Mucosa of stomach (tissue), 1 donor: ENCODE measurements at regions not wholly inside any gene's neighbourhood (a gene's known extent, or its start where the extent isn't known, plus 50 kb on each side); places are given as distances from the start of the nearest gene placed in this dataset.
A peak's percentile ranks its signal among the peaks of the same experiment; 100 is the strongest.
"Not testable (repeated sequence)": the region's sequence is repeated elsewhere in the genome, so short reads cannot be mapped to it uniquely, and the experiment has no call there.

Experiments
- H3K27me3 ChIP-seq: one replicate; pipeline ENCODE4 v1.7.0; 2013; ENCODE audit warnings: mild to moderate bottlenecking, low read length; ENCODE audit not compliant: control insufficient read depth, insufficient read depth
- H3K36me3 ChIP-seq: one replicate; pipeline ENCODE4 v1.7.0; 2013; ENCODE audit warnings: low read length; ENCODE audit not compliant: control insufficient read depth, insufficient read depth
- H3K4me1 ChIP-seq: one replicate; pipeline ENCODE4 v1.7.0; 2013; ENCODE audit warnings: mild to moderate bottlenecking, low read length; ENCODE audit not compliant: control insufficient read depth, insufficient read depth
- H3K4me3 ChIP-seq: one replicate; pipeline ENCODE4 v1.7.0; 2013; ENCODE audit warnings: low read length
- H3K9ac ChIP-seq: one replicate; pipeline ENCODE4 v1.7.0; 2013; ENCODE audit warnings: mild to moderate bottlenecking, low read length, moderate library complexity
- H3K9me3 ChIP-seq: one replicate; pipeline ENCODE4 v1.7.0; 2013; ENCODE audit warnings: mild to moderate bottlenecking, low read length, moderate library complexity; ENCODE audit not compliant: control insufficient read depth
- donor health status: Pancreatic carcinoma.

DNA sequence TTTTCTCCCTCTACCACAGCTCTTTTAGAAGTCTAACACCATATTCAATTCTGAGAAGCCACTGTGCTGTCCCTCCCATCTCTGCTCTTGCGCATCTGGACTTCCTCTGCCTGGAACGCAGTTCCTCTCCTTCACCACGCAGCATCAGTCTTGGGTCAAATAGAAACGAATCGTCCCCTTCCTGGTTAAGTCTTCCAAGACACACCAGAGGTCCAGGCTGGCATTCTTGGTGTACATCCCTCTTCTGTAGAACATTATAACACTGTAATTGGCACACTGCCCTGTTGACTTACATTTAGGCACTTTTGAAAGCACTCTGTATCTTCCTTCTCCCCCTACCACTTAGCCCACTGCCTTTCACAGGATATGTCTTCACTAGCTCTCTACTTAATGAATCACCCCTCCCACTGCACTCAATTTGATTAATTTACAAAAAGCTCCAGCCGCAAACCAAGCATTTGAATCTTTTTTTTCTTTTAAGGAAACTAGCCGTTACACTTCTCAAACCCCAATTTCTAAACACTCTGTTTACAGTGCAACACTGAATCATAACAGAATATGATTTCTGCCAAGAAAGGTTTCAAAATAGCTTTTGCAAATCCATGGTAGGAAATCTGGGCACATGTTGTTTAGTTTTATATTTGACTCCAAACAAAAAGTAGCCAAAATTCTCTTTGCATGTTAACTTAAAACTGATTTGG lies 140.8 kb upstream of the CARMIL1 start:
- Histone ChIP-seq H3K9me3 (no peaks in the 10 kb centered on the region), H3K36me3 (no peaks in the 10 kb centered on the region), H3K4me3 (peak overlapping the region; percentile 44), H3K27me3 (no peaks in the 10 kb centered on the region), H3K4me1 (no peaks in the 10 kb centered on the region), H3K9ac (peak overlapping the region; percentile 67)

- H3K36me3 ChIP-seq = no peaks in the 10 kb centered on the region
- peak overlapping the region; percentile 67 for H3K9ac ChIP-seq
- H3K9me3 ChIP-seq = no peaks in the 10 kb centered on the region
- H3K4me3 ChIP-seq = peak overlapping the region; percentile 44
- no peaks in the 10 kb centered on the region for H3K27me3 ChIP-seq
- H3K4me1 ChIP-seq = no peaks in the 10 kb centered on the region
Measured at GRCh38 chr6:25138934-25139415, 140.2 kb upstream of the CARMIL1 start.

- not testable (repeated sequence) for H3K36me3 ChIP-seq, H3K27me3 ChIP-seq, H3K4me1 ChIP-seq, H3K4me3 ChIP-seq, H3K9ac ChIP-seq, H3K9me3 ChIP-seq
Measured at GRCh38 chr6:25139608-25140007, 139.6 kb upstream of the CARMIL1 start.

- no peak overlapping the region for H3K9ac ChIP-seq
- H3K4me1 ChIP-seq = no peaks in the 10 kb centered on the region
- no peaks in the 10 kb centered on the region for H3K27me3 ChIP-seq
Measured at GRCh38 chr6:25142506-25142905, 136.7 kb upstream of the CARMIL1 start.

GRCh38 chr6:25144919-25145318 lies 134.3 kb upstream of the CARMIL1 start:
- Histone ChIP-seq H3K36me3 (no peaks in the 10 kb centered on the region), H3K9ac (no peak overlapping the region), H3K4me1 (no peaks in the 10 kb centered on the region), H3K4me3 (no peak overlapping the region), H3K9me3 (no peaks in the 10 kb centered on the region), H3K27me3 (no peaks in the 10 kb centered on the region)

More at GRCh38 chr6:25142506-25142905, 136.7 kb upstream of the CARMIL1 start:
- H3K9me3 ChIP-seq = no peaks in the 10 kb centered on the region
- H3K4me3 ChIP-seq = no peak overlapping the region
- H3K36me3 ChIP-seq = no peaks in the 10 kb centered on the region

- Histone ChIP-seq H3K27me3 (no peaks in the 10 kb centered on the region), H3K4me1 (no peaks in the 10 kb centered on the region), H3K36me3 (no peaks in the 10 kb centered on the region), H3K9me3 (no peaks in the 10 kb centered on the region), H3K4me3 (no peak overlapping the region), H3K9ac (no peak overlapping the region)
Measured at GRCh38 chr6:25147223-25147622, 132.0 kb upstream of the CARMIL1 start.

GRCh38 chr6:25150031-25150430 lies 129.1 kb upstream of the CARMIL1 start:
- H3K27me3 ChIP-seq = no peaks in the 10 kb centered on the region
- no peak overlapping the region for H3K4me3 ChIP-seq
- no peaks in the 10 kb centered on the region for H3K36me3 ChIP-seq
- no peaks in the 10 kb centered on the region for H3K9me3 ChIP-seq
- H3K9ac ChIP-seq = no peak overlapping the region
- no peaks in the 10 kb centered on the region for H3K4me1 ChIP-seq

GRCh38 chr6:25150863-25151262 lies 128.3 kb upstream of the CARMIL1 start:
- H3K4me3 ChIP-seq = no peak overlapping the region
- no peaks in the 10 kb centered on the region for H3K36me3 ChIP-seq
- no peaks in the 10 kb centered on the region for H3K27me3 ChIP-seq
- H3K4me1 ChIP-seq = no peaks in the 10 kb centered on the region
- H3K9me3 ChIP-seq = no peaks in the 10 kb centered on the region
- H3K9ac ChIP-seq = no peak overlapping the region

- H3K9ac ChIP-seq = no peak overlapping the region
- H3K36me3 ChIP-seq = no peaks in the 10 kb centered on the region
- no peaks in the 10 kb centered on the region for H3K27me3 ChIP-seq
- H3K4me3 ChIP-seq = no peak overlapping the region
- H3K9me3 ChIP-seq = no peaks in the 10 kb centered on the region
- H3K4me1 ChIP-seq = no peaks in the 10 kb centered on the region
Measured at GRCh38 chr6:25153079-25153478, 126.1 kb upstream of the CARMIL1 start.

- Histone ChIP-seq H3K4me3 (no peak overlapping the region), H3K36me3 (no peaks in the 10 kb centered on the region), H3K9ac (no peak overlapping the region), H3K4me1 (no peaks in the 10 kb centered on the region), H3K27me3 (no peaks in the 10 kb centered on the region), H3K9me3 (no peaks in the 10 kb centered on the region)
Measured at GRCh38 chr6:25154034-25154596, 125.1 kb upstream of the CARMIL1 start.

GRCh38 chr6:25155211-25155610 lies 124.0 kb upstream of the CARMIL1 start:
- no peak overlapping the region for H3K4me3 ChIP-seq
- no peaks in the 10 kb centered on the region for H3K36me3 ChIP-seq
- no peaks in the 10 kb centered on the region for H3K4me1 ChIP-seq
- H3K9ac ChIP-seq = no peak overlapping the region
- H3K9me3 ChIP-seq = no peaks in the 10 kb centered on the region
- H3K27me3 ChIP-seq = no peaks in the 10 kb centered on the region

DNA sequence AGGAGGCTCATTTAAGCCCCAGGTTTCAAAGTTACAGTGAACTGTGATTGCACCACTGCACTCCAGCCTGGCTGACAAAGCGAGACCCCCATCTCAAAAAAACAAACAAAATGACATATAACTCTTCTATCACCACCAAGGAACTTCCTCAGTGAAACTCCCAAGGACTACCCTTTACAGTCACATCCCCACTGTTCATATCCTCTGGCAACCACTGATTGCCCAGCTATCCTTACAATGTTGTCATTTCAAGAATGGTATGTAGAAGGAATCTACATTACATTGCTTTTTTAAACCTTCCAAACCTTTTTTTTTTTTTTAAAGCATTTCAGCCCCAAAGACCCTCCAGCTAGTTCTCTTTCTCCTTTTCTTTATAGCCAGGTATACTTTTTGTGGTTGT lies 123.1 kb upstream of the CARMIL1 start:
- Histone ChIP-seq H3K9ac (no peak overlapping the region), H3K4me3 (no peak overlapping the region), H3K36me3 (no peaks in the 10 kb centered on the region), H3K27me3 (no peaks in the 10 kb centered on the region), H3K9me3 (no peaks in the 10 kb centered on the region), H3K4me1 (no peaks in the 10 kb centered on the region)
